Large intestine (tissue), 3 donors: ENCODE measurements at regions not wholly inside any gene's neighbourhood (a gene's known extent, or its start where the extent isn't known, plus 50 kb on each side); places are given as distances from the start of the nearest gene placed in this dataset.

Experiments
- DNase-seq, 2 donors: peaks; one replicate each; pipeline versions ENCODE4 v3.0.0 to v3.0.0-alpha.2; 2013
- H3K27ac ChIP-seq: one replicate; pipeline ENCODE4 v1.5.1; 2013; ENCODE audit warnings: low read length
- H3K27me3 ChIP-seq: 2 replicates; pipeline ENCODE4 v1.6.1; 2013; ENCODE audit warnings: low read length; ENCODE audit not compliant: control insufficient read depth, insufficient read depth
- H3K36me3 ChIP-seq: 2 replicates; pipeline ENCODE4 v1.6.1; 2013; ENCODE audit warnings: low read length; ENCODE audit not compliant: control insufficient read depth, insufficient read depth
- H3K4me1 ChIP-seq: one replicate; pipeline ENCODE4 v1.6.1; 2013; ENCODE audit warnings: low read length; ENCODE audit not compliant: control insufficient read depth, insufficient read depth
- H3K4me3 ChIP-seq: one replicate; pipeline ENCODE4 v1.5.1; 2013; ENCODE audit warnings: low read length
- H3K9me3 ChIP-seq: one replicate; pipeline ENCODE4 v1.6.1; 2013; ENCODE audit warnings: mild to moderate bottlenecking, low read depth, low read length, moderate library complexity; ENCODE audit not compliant: control insufficient read depth
- WGBS: methylation state at CpG from one replicate; pipeline ENCODE4 v1.1.5; 2013; ENCODE audit warnings: low lambda C conversion rate; ENCODE audit not compliant: insufficient coverage; 5-methylcytosine and 5-hydroxymethylcytosine counted together

GRCh38 chr4:163582703-163583102, 88.2 kb downstream of the TMA16 start:
- Histone ChIP-seq H3K4me1 (no peaks in the 10 kb centered on the region), H3K27ac (no peak overlapping the region), H3K36me3 (no peaks in the 10 kb centered on the region), H3K27me3 (no peaks in the 10 kb centered on the region), H3K4me3 (no peak overlapping the region), H3K9me3 (no peaks in the 10 kb centered on the region)
- no peak for DNase-seq
- no CpG with 5 or more reads among the region's 2 CpGs for WGBS

GRCh38 chr4:163587867-163588266, 93.4 kb downstream of the TMA16 start:
- Histone ChIP-seq H3K9me3 (no peaks in the 10 kb centered on the region), H3K27me3 (no peaks in the 10 kb centered on the region), H3K4me1 (no peaks in the 10 kb centered on the region), H3K27ac (no peak overlapping the region), H3K36me3 (no peaks in the 10 kb centered on the region), H3K4me3 (no peak overlapping the region)
- 88% methylated on average over 2 of the region's 3 CpGs for WGBS
- DNase-seq = no peak

GRCh38 chr4:163588532-163588931, 94.0 kb downstream of the TMA16 start:
- no peaks in the 10 kb centered on the region for H3K36me3 ChIP-seq
- WGBS = 0% methylated on average over 1 of the region's 2 CpGs
- H3K9me3 ChIP-seq = no peaks in the 10 kb centered on the region
- H3K4me3 ChIP-seq = no peak overlapping the region
- H3K27me3 ChIP-seq = no peaks in the 10 kb centered on the region
- no peaks in the 10 kb centered on the region for H3K4me1 ChIP-seq
- peak in 1 of 2 donors; percentile 6 for DNase-seq
- H3K27ac ChIP-seq = no peak overlapping the region

GRCh38 chr4:163590103-163590502, 95.6 kb downstream of the TMA16 start:
- Histone ChIP-seq H3K9me3 (no peaks in the 10 kb centered on the region), H3K27me3 (no peaks in the 10 kb centered on the region), H3K4me3 (no peak overlapping the region), H3K4me1 (no peaks in the 10 kb centered on the region), H3K36me3 (no peaks in the 10 kb centered on the region), H3K27ac (no peak overlapping the region)
- no CpG with 5 or more reads among the region's 1 CpG for WGBS
- no peak for DNase-seq

GRCh38 chr4:163590619-163591264, 96.3 kb downstream of the TMA16 start:
- no CpG with 5 or more reads among the region's 5 CpGs for WGBS
- Histone ChIP-seq H3K27ac (no peak overlapping the region), H3K9me3 (no peaks in the 10 kb centered on the region), H3K27me3 (no peaks in the 10 kb centered on the region), H3K36me3 (no peaks in the 10 kb centered on the region), H3K4me1 (no peaks in the 10 kb centered on the region), H3K4me3 (no peak overlapping the region)
- no peak for DNase-seq

- WGBS = 100% methylated on average over 1 of the region's 1 CpG
- no peaks in the 10 kb centered on the region for H3K36me3 ChIP-seq
- no peak overlapping the region for H3K4me3 ChIP-seq
- no peak overlapping the region for H3K27ac ChIP-seq
- H3K27me3 ChIP-seq = no peaks in the 10 kb centered on the region
- no peaks in the 10 kb centered on the region for H3K4me1 ChIP-seq
- H3K9me3 ChIP-seq = no peaks in the 10 kb centered on the region
- DNase-seq = no peak
Measured at GRCh38 chr4:163591614-163592020, 97.1 kb downstream of the TMA16 start.

GRCh38 chr4:163592212-163592611, 97.7 kb downstream of the TMA16 start:
- Histone ChIP-seq H3K27ac (no peak overlapping the region), H3K36me3 (no peaks in the 10 kb centered on the region), H3K27me3 (no peaks in the 10 kb centered on the region), H3K9me3 (no peaks in the 10 kb centered on the region), H3K4me1 (no peaks in the 10 kb centered on the region), H3K4me3 (no peak overlapping the region)
- 100% methylated on average over 1 of the region's 2 CpGs for WGBS
- DNase-seq = no peak

GRCh38 chr4:163595580-163595979, 101.1 kb downstream of the TMA16 start:
- Histone ChIP-seq H3K4me3 (no peak overlapping the region), H3K36me3 (no peaks in the 10 kb centered on the region), H3K4me1 (no peaks in the 10 kb centered on the region), H3K27ac (no peak overlapping the region), H3K27me3 (no peaks in the 10 kb centered on the region), H3K9me3 (no peaks in the 10 kb centered on the region)
- DNase-seq = no peak

GRCh38 chr4:163598028-163598427, 103.5 kb downstream of the TMA16 start:
- DNase-seq = no peak
- Histone ChIP-seq H3K4me1 (no peaks in the 10 kb centered on the region), H3K27ac (no peak overlapping the region), H3K36me3 (no peaks in the 10 kb centered on the region), H3K9me3 (no peaks in the 10 kb centered on the region), H3K27me3 (no peaks in the 10 kb centered on the region), H3K4me3 (no peak overlapping the region)
- WGBS = 88% methylated on average over 4 of the region's 4 CpGs

- Histone ChIP-seq H3K4me1 (no peaks in the 10 kb centered on the region), H3K9me3 (no peaks in the 10 kb centered on the region), H3K27me3 (no peaks in the 10 kb centered on the region), H3K36me3 (no peaks in the 10 kb centered on the region), H3K27ac (no peak overlapping the region), H3K4me3 (no peak overlapping the region)
- DNase-seq = no peak
- 90% methylated on average over 2 of the region's 2 CpGs for WGBS
Measured at GRCh38 chr4:163598489-163598888, 104.0 kb downstream of the TMA16 start.

- Histone ChIP-seq H3K4me3 (no peak overlapping the region), H3K27ac (no peak overlapping the region), H3K9me3 (no peaks in the 10 kb centered on the region), H3K27me3 (no peaks in the 10 kb centered on the region), H3K4me1 (no peaks in the 10 kb centered on the region), H3K36me3 (no peaks in the 10 kb centered on the region)
- WGBS = no CpG with 5 or more reads among the region's 6 CpGs
- no peak for DNase-seq
Measured at GRCh38 chr4:163600727-163601126, 106.2 kb downstream of the TMA16 start.
